ENCODE measurements at regions not wholly inside any gene's neighbourhood (a gene's known extent, or its start where the extent isn't known, plus 50 kb on each side); places are given as distances from the start of the nearest gene placed in this dataset.

DNA sequence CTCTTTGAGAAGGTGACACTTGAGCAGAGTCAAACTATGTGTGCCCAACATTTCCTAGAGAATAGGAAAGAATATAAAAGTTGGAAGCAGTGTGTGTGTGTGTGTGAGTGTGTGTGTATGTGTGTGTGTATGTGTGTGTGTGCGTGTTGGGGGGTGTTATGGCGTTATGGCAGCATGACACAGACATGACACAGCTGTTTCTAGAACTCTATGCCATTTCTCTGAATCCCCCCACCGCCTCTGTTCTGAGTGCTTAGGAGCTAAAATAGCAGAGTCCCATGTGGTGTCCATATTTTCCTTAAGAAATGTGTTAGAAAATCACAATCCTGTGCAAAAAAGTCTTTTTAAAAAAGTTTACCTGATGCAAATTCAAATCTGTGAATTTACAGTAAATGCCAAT lies 556.1 kb downstream of the RWDD3 start (continued):
- TF ChIP-seq ZBTB10 (CRISPR knock-in tag; IDR thresholded peaks at IDR 0.05; ENCODE audit: borderline replicate concordance) (no peak), HMG20A (CRISPR knock-in tag; IDR thresholded peaks at IDR 0.05; ENCODE audit: borderline replicate concordance) (no peak), EEA1 (CRISPR knock-in tag; IDR thresholded peaks at IDR 0.05; ENCODE audit: borderline replicate concordance) (no peak), ZNF34 (CRISPR knock-in tag; IDR thresholded peaks at IDR 0.05; ENCODE audit: borderline replicate concordance) (no peak), ZNF337 (CRISPR knock-in tag; IDR thresholded peaks at IDR 0.05; ENCODE audit: borderline replicate concordance, low read depth) (no peak), ZNF790 (CRISPR knock-in tag; IDR thresholded peaks at IDR 0.05; ENCODE audit: borderline replicate concordance) (no peak), RNF219 (CRISPR knock-in tag; IDR thresholded peaks at IDR 0.05) (no peak), PBX3 (CRISPR knock-in tag; IDR thresholded peaks at IDR 0.05; ENCODE audit: borderline replicate concordance) (no peak), PTBP1 (IDR thresholded peaks at IDR 0.05; ENCODE audit: low read depth, low read length, poor library complexity, severe bottlenecking) (no peak), GABPB1 (CRISPR knock-in tag; IDR thresholded peaks at IDR 0.05) (no peak), ZNF362 (CRISPR knock-in tag; IDR thresholded peaks at IDR 0.05; ENCODE audit: borderline replicate concordance) (no peak), HMGA1 (CRISPR knock-in tag; conservative IDR thresholded peaks at IDR 0.05) (no peak), TBP (CRISPR knock-in tag; IDR thresholded peaks at IDR 0.05) (no peak), ZBTB7B (CRISPR knock-in tag; IDR thresholded peaks at IDR 0.05) (no peak), ZNF138 (CRISPR knock-in tag; IDR thresholded peaks at IDR 0.05; ENCODE audit: low read depth) (no peak), ARHGAP35 (CRISPR knock-in tag; IDR thresholded peaks at IDR 0.05; ENCODE audit: borderline replicate concordance) (no peak)
- TF ChIP-seq, protein P1, sequence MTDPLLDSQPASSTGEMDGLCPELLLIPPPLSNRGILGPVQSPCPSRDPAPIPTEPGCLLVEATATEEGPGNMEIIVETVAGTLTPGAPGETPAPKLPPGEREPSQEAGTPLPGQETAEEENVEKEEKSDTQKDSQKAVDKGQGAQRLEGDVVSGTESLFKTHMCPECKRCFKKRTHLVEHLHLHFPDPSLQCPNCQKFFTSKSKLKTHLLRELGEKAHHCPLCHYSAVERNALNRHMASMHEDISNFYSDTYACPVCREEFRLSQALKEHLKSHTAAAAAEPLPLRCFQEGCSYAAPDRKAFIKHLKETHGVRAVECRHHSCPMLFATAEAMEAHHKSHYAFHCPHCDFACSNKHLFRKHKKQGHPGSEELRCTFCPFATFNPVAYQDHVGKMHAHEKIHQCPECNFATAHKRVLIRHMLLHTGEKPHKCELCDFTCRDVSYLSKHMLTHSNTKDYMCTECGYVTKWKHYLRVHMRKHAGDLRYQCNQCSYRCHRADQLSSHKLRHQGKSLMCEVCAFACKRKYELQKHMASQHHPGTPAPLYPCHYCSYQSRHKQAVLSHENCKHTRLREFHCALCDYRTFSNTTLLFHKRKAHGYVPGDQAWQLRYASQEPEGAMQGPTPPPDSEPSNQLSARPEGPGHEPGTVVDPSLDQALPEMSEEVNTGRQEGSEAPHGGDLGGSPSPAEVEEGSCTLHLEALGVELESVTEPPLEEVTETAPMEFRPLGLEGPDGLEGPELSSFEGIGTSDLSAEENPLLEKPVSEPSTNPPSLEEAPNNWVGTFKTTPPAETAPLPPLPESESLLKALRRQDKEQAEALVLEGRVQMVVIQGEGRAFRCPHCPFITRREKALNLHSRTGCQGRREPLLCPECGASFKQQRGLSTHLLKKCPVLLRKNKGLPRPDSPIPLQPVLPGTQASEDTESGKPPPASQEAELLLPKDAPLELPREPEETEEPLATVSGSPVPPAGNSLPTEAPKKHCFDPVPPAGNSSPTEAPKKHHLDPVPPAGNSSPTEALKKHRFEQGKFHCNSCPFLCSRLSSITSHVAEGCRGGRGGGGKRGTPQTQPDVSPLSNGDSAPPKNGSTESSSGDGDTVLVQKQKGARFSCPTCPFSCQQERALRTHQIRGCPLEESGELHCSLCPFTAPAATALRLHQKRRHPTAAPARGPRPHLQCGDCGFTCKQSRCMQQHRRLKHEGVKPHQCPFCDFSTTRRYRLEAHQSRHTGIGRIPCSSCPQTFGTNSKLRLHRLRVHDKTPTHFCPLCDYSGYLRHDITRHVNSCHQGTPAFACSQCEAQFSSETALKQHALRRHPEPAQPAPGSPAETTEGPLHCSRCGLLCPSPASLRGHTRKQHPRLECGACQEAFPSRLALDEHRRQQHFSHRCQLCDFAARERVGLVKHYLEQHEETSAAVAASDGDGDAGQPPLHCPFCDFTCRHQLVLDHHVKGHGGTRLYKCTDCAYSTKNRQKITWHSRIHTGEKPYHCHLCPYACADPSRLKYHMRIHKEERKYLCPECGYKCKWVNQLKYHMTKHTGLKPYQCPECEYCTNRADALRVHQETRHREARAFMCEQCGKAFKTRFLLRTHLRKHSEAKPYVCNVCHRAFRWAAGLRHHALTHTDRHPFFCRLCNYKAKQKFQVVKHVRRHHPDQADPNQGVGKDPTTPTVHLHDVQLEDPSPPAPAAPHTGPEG (CRISPR knock-in tag; IDR thresholded peaks at IDR 0.05): no peak
